Chondrocyte (in vitro differentiated cells): ENCODE measurements at regions not wholly inside any gene's neighbourhood (a gene's known extent, or its start where the extent isn't known, plus 50 kb on each side); places are given as distances from the start of the nearest gene placed in this dataset.

Experiments used
- DNase-seq: peaks from one replicate; pipeline ENCODE4 v3.0.0; 2021; ENCODE audit warnings: mixed read lengths, low spot score
- H3K27ac Mint-ChIP-seq: one replicate; pipeline ENCODE4 v1.8.0; 2021; ENCODE audit warnings: mild to moderate bottlenecking, moderate library complexity, mixed read lengths; ENCODE audit not compliant: unreplicated experiment
- H3K27me3 Mint-ChIP-seq: 2 replicates; pipeline ENCODE4 v1.8.0; 2021; ENCODE audit warnings: low read depth, mixed read lengths
- H3K36me3 Mint-ChIP-seq: 2 replicates; pipeline ENCODE4 v1.8.0; 2021; ENCODE audit warnings: low read depth, mixed read lengths
- H3K4me1 Mint-ChIP-seq: 2 replicates; pipeline ENCODE4 v1.8.0; 2021; ENCODE audit warnings: low read depth, mild to moderate bottlenecking, mixed read lengths
- H3K4me3 Mint-ChIP-seq: one replicate; pipeline ENCODE4 v1.8.0; 2021; ENCODE audit warnings: mild to moderate bottlenecking, moderate library complexity, mixed read lengths; ENCODE audit not compliant: unreplicated experiment
- H3K9me3 Mint-ChIP-seq: 2 replicates; pipeline ENCODE4 v1.8.0; 2021; ENCODE audit warnings: low read depth, mixed read lengths
- TF ChIP-seq, protein P1 (sequence below): fragments of 200-600 bp; sonication (generic); IDR thresholded peaks from 2 replicates; pipeline ENCODE4 v1.5.0; 2021; ENCODE audit warnings: antibody characterized with exemption, mild to moderate bottlenecking, moderate library complexity

DNA sequence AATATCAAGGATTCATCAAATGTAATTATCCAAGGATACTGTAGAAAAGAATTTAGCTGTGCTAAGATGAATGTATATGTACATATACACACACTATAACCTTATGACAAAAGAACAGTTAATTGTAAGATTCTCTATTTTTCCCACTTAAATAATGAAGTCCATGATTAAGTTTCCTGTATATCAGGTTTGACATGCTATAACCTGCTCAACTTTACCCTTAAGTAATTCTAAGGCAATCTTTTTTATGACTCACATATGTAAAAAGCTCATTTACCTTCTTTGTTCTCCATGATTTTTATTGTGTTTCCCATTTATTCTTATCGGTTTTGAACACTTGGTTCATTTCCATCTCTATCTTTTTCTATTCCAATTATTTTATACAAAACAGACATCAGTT lies 1213.1 kb upstream of the SLC39A10 start:
- no peak for DNase-seq
- Mint-ChIP-seq H3K27ac (no peak overlapping the region), H3K4me3 (no peak overlapping the region), H3K36me3 (peaks cover 1% of the 10 kb centered on the region), H3K9me3 (peaks cover 18% of the 10 kb centered on the region), H3K27me3 (no peaks in the 10 kb centered on the region), H3K4me1 (no peaks in the 10 kb centered on the region)
- TF ChIP-seq, protein P1, sequence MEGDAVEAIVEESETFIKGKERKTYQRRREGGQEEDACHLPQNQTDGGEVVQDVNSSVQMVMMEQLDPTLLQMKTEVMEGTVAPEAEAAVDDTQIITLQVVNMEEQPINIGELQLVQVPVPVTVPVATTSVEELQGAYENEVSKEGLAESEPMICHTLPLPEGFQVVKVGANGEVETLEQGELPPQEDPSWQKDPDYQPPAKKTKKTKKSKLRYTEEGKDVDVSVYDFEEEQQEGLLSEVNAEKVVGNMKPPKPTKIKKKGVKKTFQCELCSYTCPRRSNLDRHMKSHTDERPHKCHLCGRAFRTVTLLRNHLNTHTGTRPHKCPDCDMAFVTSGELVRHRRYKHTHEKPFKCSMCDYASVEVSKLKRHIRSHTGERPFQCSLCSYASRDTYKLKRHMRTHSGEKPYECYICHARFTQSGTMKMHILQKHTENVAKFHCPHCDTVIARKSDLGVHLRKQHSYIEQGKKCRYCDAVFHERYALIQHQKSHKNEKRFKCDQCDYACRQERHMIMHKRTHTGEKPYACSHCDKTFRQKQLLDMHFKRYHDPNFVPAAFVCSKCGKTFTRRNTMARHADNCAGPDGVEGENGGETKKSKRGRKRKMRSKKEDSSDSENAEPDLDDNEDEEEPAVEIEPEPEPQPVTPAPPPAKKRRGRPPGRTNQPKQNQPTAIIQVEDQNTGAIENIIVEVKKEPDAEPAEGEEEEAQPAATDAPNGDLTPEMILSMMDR = no peak

DNA sequence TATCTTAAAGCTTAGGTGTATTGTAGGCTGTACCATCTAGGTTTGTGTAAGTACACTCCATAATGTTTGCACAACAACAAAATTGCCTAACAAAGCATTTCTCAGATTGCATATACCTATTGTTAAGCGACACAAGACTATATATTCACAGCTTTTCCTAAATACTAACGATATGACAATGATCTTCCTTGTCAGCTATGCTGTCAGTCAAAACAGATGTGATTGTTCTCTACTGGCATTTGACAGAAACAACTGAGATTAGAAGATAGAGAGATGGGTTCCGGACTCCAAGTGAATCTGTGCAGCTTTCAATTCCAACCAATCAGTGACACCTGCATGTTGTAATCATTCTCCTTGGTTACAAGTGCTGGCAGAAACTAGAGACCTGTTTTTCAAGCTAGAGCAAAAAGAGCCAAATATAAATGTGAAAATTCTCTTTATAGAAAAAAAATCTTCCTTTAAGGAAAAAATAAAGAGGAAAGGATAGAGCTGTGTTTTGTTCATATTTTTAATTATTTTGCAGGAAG lies 1232.3 kb upstream of the SLC39A10 start:
- Mint-ChIP-seq H3K36me3 (no peaks in the 10 kb centered on the region), H3K27ac (no peak overlapping the region), H3K27me3 (peaks cover 4% of the 10 kb centered on the region)

DNA sequence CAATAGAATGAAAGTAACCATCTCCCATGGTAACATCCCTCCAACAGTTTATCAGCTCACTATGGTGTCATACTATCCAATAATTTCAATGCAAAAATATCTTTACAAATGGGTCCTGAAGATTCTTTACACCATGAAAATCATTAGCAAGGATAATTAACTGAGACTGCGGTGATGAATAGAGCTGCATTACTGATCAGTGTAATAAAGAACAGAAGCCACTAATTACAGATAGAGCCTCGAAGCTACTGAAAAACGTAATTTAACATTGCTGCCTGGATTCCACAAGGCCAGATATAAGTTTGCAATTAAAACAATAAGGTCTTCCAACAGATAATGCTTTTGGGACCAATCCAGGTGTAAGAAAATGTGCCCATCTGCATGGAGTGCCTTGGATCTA lies 1245.8 kb upstream of the SLC39A10 start:
- no peaks in the 10 kb centered on the region for H3K9me3 Mint-ChIP-seq
- no peak for DNase-seq
- no peak overlapping the region for H3K4me3 Mint-ChIP-seq
- no peak overlapping the region for H3K27ac Mint-ChIP-seq
- TF ChIP-seq, protein P1 = no peak
- H3K4me1 Mint-ChIP-seq = no peaks in the 10 kb centered on the region
- H3K27me3 Mint-ChIP-seq = no peaks in the 10 kb centered on the region
- no peaks in the 10 kb centered on the region for H3K36me3 Mint-ChIP-seq

More for the DNA sequence above, 1232.3 kb upstream of the SLC39A10 start:
- Mint-ChIP-seq H3K4me3 (no peak overlapping the region), H3K4me1 (no peaks in the 10 kb centered on the region), H3K9me3 (no peaks in the 10 kb centered on the region)
- no peak for DNase-seq
- TF ChIP-seq, protein P1 = no peak

DNA sequence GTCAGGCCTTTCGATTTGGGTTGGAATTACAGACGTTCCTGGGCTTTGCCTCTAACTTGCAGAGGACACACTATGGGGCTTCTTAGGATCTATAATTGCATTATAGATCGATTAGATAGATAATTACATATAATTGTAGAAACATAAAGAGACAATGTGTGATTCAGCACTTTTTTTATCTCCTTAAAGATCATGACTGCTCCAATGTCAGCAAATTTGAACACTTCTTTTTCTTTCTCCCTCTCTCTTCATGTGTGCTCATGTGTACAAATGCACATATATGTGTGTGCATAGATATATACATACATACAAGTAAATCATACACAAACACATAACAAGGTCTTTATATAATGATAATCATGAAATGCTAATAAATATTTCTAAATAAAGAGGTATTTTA lies 1261.2 kb upstream of the SLC39A10 start:
- DNase-seq = no peak
- Mint-ChIP-seq H3K4me3 (no peak overlapping the region), H3K27ac (no peak overlapping the region), H3K27me3 (no peaks in the 10 kb centered on the region), H3K4me1 (no peaks in the 10 kb centered on the region), H3K9me3 (peaks cover 6% of the 10 kb centered on the region), H3K36me3 (no peaks in the 10 kb centered on the region)
- TF ChIP-seq, protein P1 = no peak

DNA sequence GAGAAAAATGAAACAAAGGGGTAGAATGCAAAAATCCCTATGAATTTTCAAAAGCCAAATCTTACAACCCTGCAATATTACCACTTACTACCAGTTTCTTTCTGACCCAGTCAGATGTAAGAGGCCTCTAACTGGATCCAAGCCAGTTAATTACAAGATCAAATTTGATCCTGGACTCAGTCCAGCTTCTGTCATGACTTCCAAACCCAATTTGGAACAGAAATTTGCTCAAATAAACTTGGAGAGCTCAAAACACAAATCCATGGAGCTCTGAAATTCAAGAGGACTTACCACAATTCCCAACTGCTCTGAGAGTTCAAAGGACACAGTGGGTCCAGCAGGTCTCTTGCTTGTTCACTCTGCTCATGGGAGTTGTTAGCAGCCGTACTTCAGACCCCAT lies 1271.7 kb upstream of the SLC39A10 start:
- Mint-ChIP-seq H3K4me3 (no peak overlapping the region), H3K4me1 (no peaks in the 10 kb centered on the region), H3K27ac (no peak overlapping the region), H3K9me3 (peaks cover 20% of the 10 kb centered on the region), H3K36me3 (peaks cover 2% of the 10 kb centered on the region), H3K27me3 (no peaks in the 10 kb centered on the region)
- DNase-seq = no peak
- TF ChIP-seq, protein P1 = no peak
